Kidney epithelial cell (primary cell): ENCODE measurements at regions not wholly inside any gene's neighbourhood (a gene's known extent, or its start where the extent isn't known, plus 50 kb on each side); places are given as distances from the start of the nearest gene placed in this dataset.

ENCODE experiments used
- DNase-seq: peaks from one replicate; pipeline ENCODE4 v3.0.0-alpha.2; 2010; ENCODE audit warnings: low read depth
- H3K27me3 ChIP-seq: 2 replicates; pipeline ENCODE4 v1.6.0; 2011; ENCODE audit warnings: low read length; ENCODE audit not compliant: control insufficient read depth, insufficient read depth
- H3K36me3 ChIP-seq: 2 replicates; pipeline ENCODE4 v1.5.1; 2011; ENCODE audit warnings: low read length; ENCODE audit not compliant: control insufficient read depth, insufficient read depth
- H3K4me3 ChIP-seq: 2 replicates; pipeline ENCODE4 v1.5.1; 2011; ENCODE audit warnings: low read depth, mild to moderate bottlenecking, control low read depth, low read length
- CTCF ChIP-seq: IDR thresholded peaks from 2 replicates; pipeline ENCODE4 v1.5.1; 2011; ENCODE audit warnings: mild to moderate bottlenecking, moderate library complexity, low read length, control low read depth, inconsistent platforms; ENCODE audit not compliant: insufficient read depth, poor library complexity, severe bottlenecking

GRCh38 chr1:215031392-215031791 lies 51.1 kb upstream of the KCNK2 start:
- Histone ChIP-seq H3K36me3 (no peaks in the 10 kb centered on the region), H3K4me3 (no peak overlapping the region), H3K27me3 (no peaks in the 10 kb centered on the region)
- no peak for TF ChIP-seq CTCF
- no peak for DNase-seq
